ENCODE measurements at regions not wholly inside any gene's neighbourhood (a gene's known extent, or its start where the extent isn't known, plus 50 kb on each side); places are given as distances from the start of the nearest gene placed in this dataset.

DNA sequence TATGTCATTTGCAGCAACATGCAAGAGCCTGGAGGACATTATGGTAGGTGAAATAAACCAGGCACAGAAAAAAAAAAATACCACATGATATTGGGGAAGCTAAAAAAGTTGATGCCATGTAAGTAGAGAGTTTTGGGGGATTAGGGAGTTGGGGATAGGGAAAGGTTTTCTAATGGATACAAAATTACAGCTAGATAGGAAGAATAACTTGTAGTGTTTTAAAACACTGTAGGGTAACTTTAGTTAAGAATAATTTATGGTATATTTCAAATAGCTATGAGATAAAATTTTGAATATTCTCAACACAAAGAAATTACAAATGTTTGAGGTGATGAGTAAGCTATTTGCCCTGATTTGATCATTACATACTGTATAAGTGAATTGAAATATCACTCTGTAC is 1456.7 kb upstream of the MIR17HG start:
- DNase-seq (ENCODE audit: low read depth in 2 of 2), result no peak

DNA sequence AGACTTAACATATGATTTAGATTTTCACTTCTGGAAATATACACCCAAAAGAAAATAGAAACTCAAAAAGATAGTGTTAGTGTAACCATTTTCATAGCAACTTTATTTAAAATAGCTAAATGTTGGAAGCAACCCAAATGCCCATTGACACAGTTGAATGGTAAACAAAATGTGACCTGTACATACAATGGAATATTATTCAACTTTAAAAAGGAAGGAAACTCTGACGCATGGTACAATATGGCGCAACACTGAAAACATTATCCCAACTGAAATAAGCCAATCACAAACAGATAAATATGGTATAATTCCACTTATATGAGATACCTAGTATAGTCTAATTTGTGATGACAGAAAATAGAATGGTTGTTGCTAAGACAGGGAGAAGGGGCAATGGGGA is 1456.1 kb upstream of the MIR17HG start:
- DNase-seq (ENCODE audit: low read depth in 2 of 2), result no peak

DNA sequence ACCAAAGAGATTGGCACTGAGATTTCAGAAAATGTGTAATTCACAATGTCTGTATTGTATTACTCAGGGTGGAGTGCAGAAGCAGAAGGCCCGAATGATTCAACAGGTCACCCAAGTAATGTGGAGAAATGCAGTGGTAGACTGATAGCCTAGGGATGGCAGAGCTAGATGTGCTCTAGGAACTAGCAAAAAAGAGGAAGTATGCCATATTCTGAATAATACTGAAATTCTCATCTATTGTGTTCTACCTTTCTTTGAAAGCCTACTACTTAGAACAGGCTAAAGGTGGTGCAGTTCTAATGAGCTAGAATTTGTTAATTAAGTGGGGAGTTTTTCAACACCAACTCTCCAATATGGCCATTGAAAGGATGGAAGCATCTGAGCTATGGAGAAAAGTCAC is 1449.8 kb upstream of the MIR17HG start:
- no peak for DNase-seq (ENCODE audit: low read depth in 2 of 2)

DNA sequence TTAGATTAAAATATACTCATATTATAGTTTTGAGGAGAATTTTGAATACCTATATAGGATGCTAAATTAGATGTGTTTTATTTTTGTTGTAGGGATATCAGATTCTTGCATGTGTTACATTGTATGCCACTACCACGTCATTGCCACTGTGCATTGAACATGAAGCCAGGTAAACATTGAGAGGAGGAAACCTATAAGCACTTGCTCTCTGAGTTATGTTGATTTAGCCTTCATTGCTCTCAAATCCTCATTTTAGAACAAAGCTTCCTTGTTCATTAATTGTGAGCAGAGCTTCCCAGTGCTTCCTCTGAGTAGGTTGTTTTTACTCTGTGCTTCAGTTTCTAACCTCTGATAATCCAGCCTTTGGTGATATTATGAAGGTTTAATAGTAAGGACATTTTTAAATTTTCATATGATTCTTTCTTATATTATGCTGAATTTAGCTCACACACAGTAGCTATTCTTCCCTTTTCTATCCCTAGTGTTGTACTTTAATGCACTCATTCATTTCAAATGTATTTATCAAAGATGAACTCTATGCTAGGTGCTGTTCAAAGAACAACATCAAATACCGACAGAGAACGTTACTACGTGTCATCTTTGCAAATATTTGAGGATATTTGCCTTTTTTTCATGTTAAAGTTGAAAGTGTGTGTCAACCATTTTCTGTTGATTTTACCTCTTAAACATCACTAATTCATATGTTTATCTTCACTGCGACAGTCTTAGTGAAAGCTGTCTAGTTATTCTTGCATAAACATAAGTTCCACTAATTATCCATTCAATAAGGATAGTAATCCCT is 1448.0 kb upstream of the MIR17HG start:
- no peak for DNase-seq (ENCODE audit: low read depth in 2 of 2)

DNA sequence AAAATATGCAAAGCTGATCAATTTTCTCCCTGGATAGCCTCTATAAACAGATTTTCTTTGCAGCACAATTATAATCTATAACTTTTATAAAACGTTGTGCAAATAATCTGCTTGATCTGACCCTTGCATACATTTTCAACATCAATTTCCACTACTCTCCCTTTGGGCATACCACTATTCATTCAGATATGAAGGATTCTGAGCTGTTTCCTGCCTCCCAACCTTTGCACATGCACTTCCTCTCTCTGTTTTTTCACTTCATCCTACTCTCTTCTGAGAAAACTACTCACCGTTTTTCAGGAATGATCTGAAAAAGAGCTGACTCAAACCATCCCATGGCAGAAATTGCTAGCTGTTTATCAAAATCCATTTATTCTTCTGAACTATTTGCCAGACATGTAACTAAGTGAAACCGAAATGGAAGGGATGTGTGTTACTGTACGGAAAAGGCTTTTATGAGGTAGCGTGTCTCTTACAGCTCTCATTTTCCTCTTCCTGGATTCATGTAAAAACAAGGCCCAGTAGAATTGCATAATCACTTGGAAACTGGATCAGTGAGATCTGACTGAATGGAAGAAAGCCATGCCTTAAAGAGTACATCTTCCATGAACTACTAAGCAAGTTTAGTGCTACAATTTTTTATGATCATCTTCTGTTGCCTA is 1447.3 kb upstream of the MIR17HG start:
- DNase-seq (ENCODE audit: low read depth in 2 of 2), result no peak

DNA sequence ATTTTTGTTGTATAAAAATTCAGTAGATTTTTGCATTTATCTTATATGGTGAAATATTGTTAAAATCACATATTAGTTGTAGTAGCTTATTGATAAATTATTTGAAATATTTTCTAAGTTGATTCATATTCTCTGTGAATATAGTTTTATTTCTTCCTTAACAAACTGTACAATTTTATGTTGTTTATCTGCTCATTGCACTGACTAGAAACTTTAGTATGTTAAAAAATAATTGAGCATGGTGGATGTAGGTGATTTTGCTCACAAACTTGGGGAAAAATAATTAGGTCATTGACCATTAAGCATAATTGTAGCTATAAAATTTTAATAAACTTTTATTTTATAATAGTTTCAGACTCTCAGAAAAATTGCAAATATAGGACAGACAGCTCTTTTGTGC is 1445.3 kb upstream of the MIR17HG start:
- DNase-seq (ENCODE audit: low read depth in 2 of 2), result no peak

DNA sequence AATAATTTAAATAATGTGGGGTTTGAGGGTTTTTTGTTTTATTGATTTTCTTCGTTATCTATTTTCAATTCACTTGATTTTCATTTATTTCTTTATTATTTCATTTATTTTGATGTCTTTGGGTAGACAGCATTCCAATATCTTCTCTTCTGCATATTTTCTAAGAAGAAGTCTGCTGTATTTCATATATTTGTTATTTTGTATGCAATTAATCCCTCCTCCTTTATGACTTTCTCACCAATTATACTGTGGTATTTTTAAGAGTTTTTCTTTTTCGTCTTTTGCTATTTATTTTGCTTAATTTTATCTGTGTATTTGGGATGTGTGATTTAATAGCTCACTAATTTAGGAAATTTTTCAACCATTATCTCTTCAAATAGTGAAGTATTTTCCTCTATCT is 1444.4 kb upstream of the MIR17HG start:
- no peak for DNase-seq (ENCODE audit: low read depth in 2 of 2)

DNA sequence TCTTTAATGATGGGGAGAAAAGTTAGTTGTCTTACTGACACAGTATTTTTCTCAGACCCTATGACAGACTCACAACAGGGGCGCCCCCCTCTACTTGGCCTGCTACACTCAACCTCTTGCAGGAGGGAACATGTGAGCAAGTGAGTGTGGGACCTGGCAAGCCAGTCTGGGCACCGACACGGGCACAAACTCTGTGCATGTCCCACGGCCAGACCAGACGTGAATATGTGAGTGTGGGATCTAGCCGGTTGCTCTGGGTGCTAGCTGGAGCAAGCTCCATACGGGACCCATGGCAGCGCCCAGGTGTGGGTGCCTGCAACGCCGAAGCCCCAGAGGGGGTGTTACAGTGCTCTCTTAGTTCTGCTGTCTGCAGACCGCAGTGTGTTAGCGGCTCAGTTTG is 1437.3 kb upstream of the MIR17HG start:
- no peak for DNase-seq (ENCODE audit: low read depth in 2 of 2)

DNA sequence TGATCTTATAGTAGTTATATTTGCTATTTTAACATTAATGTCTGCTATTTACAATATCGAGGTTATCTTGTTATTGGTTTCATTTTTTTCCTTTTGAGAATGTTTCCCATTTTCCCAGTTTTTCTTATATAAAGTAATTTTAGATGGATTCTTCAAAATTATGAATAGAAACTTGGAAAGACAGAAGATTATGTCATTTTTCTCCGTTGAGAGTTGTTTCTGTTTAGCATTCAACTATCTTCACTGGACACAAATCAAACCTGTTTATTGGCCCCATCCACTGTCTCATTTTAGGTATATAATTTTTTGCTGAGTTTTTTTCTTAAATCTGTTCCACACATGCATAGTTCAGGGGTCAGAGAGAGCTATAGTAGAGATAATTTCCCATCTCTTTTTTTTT is 1430.9 kb upstream of the MIR17HG start:
- DNase-seq (ENCODE audit: low read depth in 2 of 2), result no peak

DNA sequence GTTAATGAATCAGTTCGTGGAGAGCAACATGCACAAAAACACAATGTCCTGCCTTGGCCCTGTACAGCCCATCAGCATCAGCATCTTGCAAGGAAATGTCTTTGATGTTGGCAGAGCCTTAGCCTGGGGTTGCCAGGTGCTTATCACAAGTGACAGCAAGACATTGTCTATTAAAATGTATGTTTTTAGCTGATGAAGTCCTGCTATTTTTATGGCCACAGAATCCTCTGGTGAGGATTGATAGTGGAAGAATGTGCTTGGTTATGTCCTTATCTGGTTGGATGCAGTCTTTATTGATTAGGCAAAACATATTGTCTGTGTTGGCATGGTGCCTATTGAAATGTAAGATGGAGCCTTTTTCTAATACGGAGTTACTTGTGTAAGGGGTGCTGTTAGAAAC is 1427.0 kb upstream of the MIR17HG start:
- no peak for DNase-seq (ENCODE audit: low read depth in 2 of 2)

DNA sequence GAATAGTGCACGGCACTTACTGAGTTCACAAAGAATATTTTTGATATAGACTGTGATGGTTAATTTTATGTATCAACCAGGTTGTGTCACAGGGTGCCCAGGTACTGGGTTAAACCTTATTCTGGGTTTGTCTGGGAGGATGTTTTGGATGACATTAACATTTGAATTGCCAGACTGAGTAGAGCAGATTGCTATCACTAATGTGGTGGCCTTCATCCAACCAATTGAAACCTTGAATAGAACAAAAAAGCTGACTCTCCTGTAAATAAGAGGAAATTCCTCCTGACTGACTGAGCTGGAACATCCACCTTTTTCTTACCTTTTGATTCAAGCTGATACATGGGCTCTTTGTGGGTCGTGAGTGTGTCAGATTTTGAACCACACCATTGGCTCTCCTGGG is 1424.4 kb upstream of the MIR17HG start:
- DNase-seq (ENCODE audit: low read depth in 2 of 2), result no peak

DNA sequence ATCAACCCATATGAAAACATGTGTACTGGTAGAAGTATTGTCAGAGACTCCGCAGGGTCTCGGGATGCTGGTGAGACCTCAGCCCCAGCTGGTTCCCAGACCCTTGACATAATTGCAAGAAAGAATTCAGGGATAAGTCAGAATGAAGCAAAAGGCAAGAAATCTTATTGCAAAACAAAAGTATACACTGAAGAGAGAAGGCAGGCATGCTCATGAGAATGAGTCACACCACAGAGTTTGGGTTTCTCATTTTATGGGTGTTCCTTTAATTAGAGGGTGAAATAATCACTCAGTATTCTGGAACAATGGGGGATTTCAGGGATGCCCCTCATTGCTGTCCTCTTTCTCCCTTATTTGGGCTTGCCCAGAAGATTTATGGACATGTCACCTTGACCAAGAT is 1423.8 kb upstream of the MIR17HG start:
- DNase-seq (ENCODE audit: low read depth in 2 of 2), result peak in 1 of 2 experiments; percentile 6

DNA sequence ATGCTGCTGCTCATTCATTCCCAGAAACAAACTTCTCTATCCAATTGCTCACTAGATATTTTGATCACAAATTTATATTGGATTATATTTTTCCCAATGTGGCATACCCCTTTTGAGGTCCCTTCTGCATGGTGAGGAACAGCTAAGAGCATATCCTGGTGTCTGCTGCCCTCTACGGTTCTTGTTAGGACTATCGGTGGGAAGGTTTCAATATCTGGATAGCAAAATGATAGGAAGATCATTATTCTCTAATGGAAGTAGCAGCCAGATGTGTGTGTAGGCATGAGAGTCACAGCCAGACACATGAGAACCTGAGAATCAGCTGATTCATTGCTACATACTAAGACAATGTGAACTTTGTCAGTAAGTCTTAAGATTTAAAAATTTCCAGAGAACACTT is 1422.4 kb upstream of the MIR17HG start:
- DNase-seq (ENCODE audit: low read depth in 2 of 2), result peak in 1 of 2 experiments; percentile 5

DNA sequence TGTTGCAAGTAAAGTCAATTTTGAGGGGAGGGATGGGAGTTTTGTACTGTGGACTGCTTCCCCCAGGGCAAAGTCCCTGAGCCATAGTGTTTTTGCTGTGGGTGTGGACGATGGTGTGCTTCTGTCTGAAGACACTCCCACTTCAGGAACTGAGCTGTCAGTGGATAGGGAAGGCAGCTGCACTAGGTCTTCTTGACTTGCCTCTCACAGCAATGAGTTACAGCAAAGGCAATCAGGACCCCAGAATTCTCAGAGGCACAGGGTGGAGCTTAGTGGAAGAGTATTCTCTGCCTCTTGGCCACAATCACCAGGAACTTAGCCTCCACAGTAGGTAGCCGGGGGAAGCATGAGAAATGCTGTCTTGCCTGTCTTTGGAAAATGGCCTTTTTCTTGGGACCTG is 1416.6 kb upstream of the MIR17HG start:
- no peak for DNase-seq (ENCODE audit: low read depth in 2 of 2)

DNA sequence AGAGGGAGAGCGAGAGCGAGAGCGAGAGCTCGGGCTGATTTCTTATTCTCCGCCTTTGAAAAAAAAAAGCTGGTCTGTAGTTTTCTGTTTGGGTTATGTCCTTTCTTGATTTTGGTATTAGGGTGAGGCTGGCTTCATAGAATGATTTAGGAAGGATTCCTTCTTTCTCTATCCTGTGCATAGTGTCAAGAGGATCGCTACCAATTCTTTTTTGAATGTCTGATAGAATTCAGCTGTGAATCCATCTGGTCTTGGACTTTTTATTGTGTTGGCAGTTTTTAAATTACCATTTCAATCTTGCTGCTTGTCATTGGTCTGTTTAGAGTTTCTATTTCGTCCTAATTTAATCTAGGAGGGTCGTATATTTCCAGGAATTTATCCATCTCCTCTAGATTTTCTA is 1414.6 kb upstream of the MIR17HG start:
- DNase-seq (ENCODE audit: low read depth in 2 of 2), result no peak

DNA sequence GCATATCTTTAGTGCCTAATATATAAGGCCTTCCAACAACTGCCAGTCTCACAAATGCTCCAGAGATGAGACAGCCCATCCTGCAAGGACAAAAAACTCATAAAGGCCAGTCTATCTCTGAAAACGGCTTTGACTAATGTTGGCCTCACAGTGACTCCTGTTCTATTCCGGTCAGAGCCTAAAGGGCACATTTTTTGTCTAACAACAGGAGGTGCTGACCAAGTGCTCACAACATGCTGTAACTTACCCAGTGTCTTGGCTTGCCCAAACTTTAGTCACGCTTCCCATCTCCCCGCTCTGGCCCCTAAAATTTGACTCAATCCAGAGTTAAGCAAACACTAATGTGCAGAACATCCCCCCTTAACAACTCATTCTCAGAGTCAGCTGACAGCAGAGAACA is 1411.2 kb upstream of the MIR17HG start:
- DNase-seq (ENCODE audit: low read depth in 2 of 2), result no peak

DNA sequence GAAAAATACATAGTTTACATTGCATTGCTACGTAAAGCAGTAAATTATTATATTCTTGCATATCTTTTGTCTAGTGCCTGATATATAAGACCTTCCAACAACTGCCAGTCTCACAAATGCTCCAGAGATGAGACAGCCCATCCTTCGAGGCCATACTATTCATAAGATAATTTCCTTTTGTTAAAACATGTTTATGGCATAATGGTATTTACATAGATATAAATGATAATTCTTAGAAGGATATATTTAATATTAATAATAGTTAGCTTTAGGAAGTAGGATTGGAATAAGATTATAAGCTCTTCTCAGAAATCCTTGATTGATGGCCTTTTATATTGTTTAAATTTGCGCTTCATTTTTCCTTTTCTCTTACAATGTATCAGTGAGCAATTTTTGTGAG is 1410.1 kb upstream of the MIR17HG start:
- no peak for DNase-seq (ENCODE audit: low read depth in 2 of 2)

DNA sequence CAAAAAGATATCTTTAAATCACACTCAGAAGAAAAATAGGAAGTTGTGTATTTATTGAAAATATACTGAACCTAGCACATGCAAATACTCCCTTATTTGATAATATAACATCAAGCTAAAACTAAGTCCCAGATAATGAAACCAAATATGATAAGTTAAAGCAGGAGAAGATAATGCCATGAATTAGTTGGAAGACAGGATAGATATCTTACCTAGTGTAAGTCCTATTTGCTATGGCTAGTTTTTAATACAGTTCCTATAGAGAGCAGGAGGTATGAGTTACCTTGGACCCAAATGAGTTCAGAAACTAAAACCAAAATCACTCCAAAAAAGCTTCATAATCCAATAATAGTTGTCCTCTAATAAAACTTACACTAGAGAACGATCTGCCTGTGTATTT is 1407.1 kb upstream of the MIR17HG start:
- DNase-seq (ENCODE audit: low read depth in 2 of 2), result no peak

DNA sequence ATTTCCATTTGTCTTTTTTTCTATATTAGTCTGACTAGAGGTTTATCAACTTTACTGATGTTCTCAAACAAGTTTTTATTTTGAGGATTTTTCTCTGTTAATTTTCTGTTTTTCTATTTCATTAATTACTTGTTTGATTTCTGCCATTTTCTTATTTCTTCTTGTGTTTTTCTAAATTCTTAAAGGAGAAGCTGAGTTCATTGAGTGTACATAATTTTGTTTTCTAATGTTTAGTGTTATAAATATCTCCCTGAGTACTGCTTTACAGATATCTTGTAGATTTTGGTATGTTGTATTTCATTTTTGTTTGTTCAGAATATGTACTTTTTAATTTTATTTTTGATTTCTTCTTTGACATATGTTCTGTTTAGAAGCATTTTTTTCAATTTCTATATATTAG is 1404.3 kb upstream of the MIR17HG start:
- no peak for DNase-seq (ENCODE audit: low read depth in 2 of 2)

DNA sequence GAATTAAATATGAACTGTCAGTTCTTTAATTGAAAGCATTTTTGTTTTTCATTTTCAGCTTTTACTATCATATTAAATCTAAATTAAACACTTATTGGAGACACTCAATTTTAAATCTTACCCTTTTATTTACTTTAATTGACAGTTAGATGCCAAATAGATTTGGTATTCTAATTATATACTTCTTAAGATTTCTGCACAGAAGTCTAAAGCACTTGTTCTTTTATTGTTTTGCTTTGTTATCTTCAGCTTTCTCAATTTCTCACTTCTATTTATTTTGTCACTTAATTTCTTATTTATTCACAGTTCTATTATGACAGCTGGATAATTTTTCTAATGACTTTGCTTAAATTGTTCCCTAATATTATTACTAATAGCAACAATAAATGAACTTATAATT is 1397.3 kb upstream of the MIR17HG start:
- no peak for DNase-seq (ENCODE audit: low read depth in 2 of 2)

DNA sequence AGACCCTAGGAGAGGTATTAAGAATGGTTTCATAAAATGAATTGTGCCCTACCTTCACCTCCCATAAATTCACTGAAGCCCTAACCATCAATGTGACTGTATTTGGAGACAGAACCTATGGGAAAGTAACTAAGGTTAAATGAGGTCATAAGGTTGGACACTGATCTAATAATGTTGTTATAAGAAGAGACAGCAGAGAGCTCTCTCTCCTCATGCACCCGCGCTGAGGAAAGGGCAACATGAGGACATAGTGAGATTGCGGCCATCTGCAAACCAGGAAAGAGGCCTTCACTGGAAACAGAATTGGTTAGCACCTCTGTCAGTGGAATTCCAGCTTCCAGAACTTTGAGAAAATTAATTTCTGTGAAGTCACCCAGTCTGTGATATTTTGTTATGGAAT is 1396.1 kb upstream of the MIR17HG start:
- DNase-seq (ENCODE audit: low read depth in 2 of 2), result no peak

DNA sequence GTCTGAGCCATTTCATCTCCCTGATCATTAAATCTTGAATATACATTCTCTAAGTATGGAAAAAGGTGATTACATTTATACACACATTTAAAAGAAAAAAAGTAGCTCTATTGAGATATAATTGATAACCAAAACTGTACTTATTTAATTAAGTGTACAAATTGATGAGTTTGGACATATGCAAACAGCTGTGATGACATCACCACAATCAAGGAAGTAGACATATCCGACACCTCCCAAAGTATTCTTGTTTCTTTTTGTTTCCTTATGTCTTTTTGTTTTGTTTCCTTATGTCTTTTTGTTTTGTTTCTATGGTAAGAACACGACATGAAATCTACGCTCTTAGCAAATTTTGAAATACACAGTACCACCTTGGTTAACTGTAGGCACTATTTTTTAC is 1393.9 kb upstream of the MIR17HG start:
- DNase-seq (ENCODE audit: low read depth in 2 of 2), result no peak

DNA sequence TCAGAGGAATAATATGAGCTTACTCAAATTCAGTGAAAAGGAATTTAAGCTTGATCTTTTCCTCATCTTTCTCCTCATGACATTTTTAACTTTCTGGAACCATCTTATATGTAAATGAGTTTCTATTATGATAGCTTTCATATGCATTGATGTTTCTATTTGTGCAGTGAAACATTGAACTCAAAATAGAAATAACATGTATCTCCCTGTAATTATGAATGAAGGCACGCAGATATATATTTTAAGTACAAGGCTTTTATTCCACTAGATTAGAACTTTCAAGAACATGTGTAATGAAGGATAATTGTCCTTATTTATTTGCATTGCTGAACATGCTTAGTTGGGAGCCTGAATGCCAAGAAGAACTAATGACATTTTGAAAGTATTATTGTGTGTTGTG is 1391.7 kb upstream of the MIR17HG start:
- DNase-seq (ENCODE audit: low read depth in 2 of 2), result no peak

DNA sequence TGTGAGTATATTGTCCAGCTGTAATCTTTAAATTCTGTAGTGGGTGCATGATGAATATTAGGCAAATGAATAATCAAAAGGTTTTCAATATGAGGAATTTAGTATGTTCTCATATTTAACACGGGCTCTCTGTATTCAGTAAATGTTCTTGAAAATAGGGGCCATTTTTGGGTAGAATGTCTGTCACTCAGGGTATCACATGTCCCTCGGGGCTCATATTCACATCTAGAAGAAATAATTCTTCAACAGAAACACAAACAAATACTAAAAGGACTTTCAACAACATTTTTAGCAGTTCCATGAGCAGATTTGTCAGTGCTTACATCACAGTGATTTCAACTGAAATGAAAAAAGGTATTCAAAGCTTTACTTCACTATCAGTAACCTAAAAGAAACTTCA is 1388.4 kb upstream of the MIR17HG start:
- no peak for DNase-seq (ENCODE audit: low read depth in 2 of 2)

All from fibroblast of skin of left quadriceps (primary cell).